Cardiac fibroblast (primary cell): ENCODE measurements at regions not wholly inside any gene's neighbourhood (a gene's known extent, or its start where the extent isn't known, plus 50 kb on each side); places are given as distances from the start of the nearest gene placed in this dataset.

Experiments used
- DNase-seq, 2 donors: peaks; one replicate each; pipeline versions ENCODE4 v3.0.0 to v3.0.0-alpha.2; 2010; ENCODE audit warnings: low read depth in 2 of 2
- H3K4me3 ChIP-seq, 2 donors: replicated peaks in 1 of 2; 1 replicate in 1 of 2; 2 replicates in 1 of 2; pipeline ENCODE4 v1.5.1; 2011; ENCODE audit warnings: low read depth in 2 of 2, low read length in 2 of 2, mild to moderate bottlenecking in 2 of 2, moderate library complexity in 1 of 2
- CTCF ChIP-seq: IDR thresholded peaks from one replicate; pipeline ENCODE4 v1.5.1; 2011; ENCODE audit warnings: low read depth, mild to moderate bottlenecking, low read length, inconsistent platforms

GRCh38 chr4:35900286-35901243, 343.7 kb downstream of the ARAP2 start:
- no peak for DNase-seq
- TF ChIP-seq CTCF = no peak
- no peak overlapping the region for H3K4me3 ChIP-seq

- no peak overlapping the region for H3K4me3 ChIP-seq
- TF ChIP-seq CTCF = no peak
- DNase-seq = no peak
Observed at GRCh38 chr4:35912174-35912573, 332.1 kb downstream of the ARAP2 start.

- no peak for DNase-seq
- no peak for TF ChIP-seq CTCF
- no peak overlapping the region for H3K4me3 ChIP-seq
Observed at GRCh38 chr4:35918491-35918977, 325.8 kb downstream of the ARAP2 start.

- no peak for TF ChIP-seq CTCF
- H3K4me3 ChIP-seq = no peak overlapping the region
- DNase-seq = no peak
Observed at GRCh38 chr4:35925806-35926205, 318.5 kb downstream of the ARAP2 start.

GRCh38 chr4:35926788-35927187, 317.5 kb downstream of the ARAP2 start:
- TF ChIP-seq CTCF = no peak
- no peak for DNase-seq
- no peak overlapping the region for H3K4me3 ChIP-seq

GRCh38 chr4:35933901-35934300, 310.4 kb downstream of the ARAP2 start:
- DNase-seq = no peak

More at GRCh38 chr4:35933901-35934300, 310.4 kb downstream of the ARAP2 start:
- no peak for TF ChIP-seq CTCF
- no peak overlapping the region for H3K4me3 ChIP-seq
